ENCODE measurements at regions not wholly inside any gene's neighbourhood (a gene's known extent, or its start where the extent isn't known, plus 50 kb on each side); places are given as distances from the start of the nearest gene placed in this dataset.
"Not testable (repeated sequence)": the region's sequence is repeated elsewhere in the genome, so short reads cannot be mapped to it uniquely, and the experiment has no call there.

- no peak for DNase-seq
These were observed 232.8 kb upstream of the MCHR2 start for GRCh38 chr6:100226811-100227210.

DNA sequence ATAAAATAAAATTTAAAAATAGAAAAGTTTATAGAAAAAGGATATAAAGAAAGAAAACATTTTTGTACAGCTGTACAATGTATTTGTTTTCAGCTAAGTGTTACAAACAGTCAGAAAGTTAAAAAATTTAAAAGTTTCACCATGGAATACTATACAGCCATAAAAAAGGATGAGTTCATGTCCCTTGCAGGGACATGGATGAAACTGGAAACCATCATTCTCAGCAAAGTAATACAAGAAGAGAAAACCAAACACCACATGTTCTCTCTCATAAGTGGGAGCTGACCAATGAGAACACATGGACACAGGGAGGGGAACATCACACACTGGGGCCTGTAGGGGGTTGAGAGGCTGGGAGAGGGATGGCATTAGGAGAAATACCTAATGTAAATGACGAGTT lies 229.9 kb upstream of the MCHR2 start:
- DNase-seq = not testable (repeated sequence)

GRCh38 chr6:100220543-100220942 lies 226.5 kb upstream of the MCHR2 start:
- DNase-seq = no peak

GRCh38 chr6:100217225-100218012 lies 223.4 kb upstream of the MCHR2 start:
- DNase-seq = no peak

GRCh38 chr6:100216760-100217159 lies 222.7 kb upstream of the MCHR2 start:
- DNase-seq = no peak

GRCh38 chr6:100212131-100212530 lies 218.1 kb upstream of the MCHR2 start:
- no peak for DNase-seq

DNA sequence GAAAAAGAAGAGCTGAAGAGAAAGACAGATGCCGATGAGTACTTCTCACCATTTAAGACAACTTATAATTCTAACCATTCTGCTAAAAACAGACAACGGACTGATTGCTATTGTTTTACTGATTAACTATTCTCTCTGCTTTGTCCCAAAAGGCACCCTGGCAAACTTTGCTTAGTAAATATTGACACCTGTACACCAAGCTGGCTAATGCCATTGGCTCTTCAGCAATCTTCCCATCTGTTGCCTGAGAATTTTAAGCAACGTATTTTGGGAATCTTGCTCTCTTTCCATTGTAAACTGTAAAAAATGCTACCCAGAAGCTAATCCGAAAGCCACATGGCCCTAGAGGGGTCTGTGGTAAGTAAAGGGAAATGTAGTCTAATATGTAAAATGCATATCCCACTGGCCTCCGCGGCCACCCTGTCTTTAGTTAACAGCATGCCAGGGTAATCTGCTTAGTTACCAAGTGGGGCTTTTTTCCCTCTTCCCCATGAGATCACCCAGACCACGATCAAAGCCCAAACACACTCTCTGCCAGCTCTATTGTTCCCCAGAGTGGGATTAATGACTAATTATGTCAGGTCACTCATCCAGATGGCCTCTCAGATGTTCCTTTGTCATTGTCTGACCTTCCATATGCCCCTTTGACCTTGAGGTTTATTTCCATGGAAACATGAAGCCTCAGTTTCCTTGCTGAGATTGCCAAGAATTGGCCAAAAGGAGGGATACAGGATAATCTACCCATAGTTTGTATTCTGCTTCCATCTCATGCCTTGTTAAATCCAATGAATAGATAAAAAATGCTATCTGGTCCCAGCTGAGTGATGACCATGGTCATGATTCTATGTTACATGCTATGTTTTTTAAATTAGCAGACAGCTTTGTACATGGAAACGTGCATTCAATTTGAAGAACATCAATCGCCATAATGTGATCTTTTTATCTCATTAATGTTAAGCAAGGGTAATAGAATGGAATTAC lies 216.4 kb upstream of the MCHR2 start:
- DNase-seq = no peak

GRCh38 chr6:100209323-100210136 lies 215.5 kb upstream of the MCHR2 start:
- DNase-seq = no peak

DNA sequence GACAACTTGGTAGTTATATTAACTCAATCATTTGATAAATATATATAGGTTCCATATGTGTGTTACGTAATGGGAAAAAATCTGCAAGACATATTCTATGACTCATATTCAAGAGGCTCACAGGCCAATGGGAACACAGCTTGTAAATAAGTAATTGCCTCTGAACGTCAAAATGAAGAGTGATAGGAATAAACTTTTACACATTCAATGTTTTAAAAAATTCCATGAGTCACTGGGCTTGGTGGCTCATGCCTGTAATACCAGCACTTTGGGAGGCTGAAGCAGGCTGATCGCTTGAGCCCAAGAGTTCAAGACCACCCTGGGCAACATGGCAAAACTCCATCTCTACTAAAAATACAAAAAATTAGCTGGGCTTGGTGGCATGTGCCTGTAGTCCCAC lies 209.4 kb upstream of the MCHR2 start:
- DNase-seq = no peak

GRCh38 chr6:100202417-100203194 lies 208.6 kb upstream of the MCHR2 start:
- DNase-seq = no peak

- not testable (repeated sequence) for DNase-seq
These were observed 202.4 kb upstream of the MCHR2 start for GRCh38 chr6:100196214-100196982.

DNA sequence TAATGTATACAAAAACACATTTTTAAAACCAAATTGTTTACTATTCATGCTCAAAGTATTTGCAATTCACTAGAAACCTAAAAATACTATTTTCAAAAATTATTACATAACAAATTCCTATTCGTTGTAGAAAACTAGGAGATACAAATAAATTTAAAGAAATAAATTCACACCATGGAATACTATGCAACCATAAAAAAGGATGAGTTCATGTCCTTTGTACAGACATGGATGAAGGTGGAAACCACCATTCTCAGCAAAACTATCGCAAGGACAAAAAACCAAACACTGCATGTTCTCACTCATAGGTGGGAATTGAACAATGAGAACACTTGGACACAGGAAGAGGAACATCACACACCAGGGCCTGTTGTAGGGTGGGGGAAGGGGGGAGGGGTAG lies 201.2 kb upstream of the MCHR2 start:
- DNase-seq = not testable (repeated sequence)

- DNase-seq = no peak
These were observed 200.5 kb upstream of the MCHR2 start for GRCh38 chr6:100194535-100194934.

DNA sequence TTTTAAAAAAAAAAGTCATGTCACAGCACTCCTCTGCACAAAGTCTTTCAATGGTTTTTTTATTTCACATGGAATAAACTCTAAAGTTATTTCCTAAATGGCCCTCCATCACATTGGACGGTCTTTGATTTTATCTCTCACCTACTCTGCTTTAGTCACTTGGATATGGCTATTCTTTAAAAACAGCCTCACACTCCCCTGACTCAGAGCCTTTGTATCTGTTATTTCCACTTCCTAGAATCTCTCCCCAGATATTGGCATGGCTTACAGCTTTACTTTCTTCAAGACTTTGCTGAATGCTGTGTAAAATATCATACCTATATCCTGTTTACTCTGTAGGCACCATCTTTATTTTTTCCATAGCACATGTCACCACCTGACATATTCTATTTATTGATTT lies 194.7 kb upstream of the MCHR2 start:
- DNase-seq = no peak

- no peak for DNase-seq
These were observed 192.5 kb upstream of the MCHR2 start for GRCh38 chr6:100186552-100186951.

DNA sequence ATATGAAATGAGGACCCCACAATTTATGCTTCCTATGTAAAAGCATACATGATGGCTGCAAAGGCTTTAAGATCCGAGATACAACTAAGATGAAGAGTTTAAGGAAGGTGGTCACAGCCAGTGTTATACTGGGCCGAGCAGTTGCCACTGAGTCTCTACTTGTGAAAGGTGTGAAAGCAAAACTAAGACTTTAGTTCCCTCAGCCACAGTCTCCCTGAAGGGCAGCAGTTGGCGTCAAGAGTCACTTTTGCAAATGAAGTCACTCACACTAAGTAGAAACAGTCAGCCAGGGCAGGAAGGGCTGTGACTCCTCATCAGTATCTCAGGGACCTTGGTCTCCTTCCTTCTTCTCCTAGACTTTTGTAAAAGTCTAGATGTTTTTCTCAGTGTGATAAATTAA lies 191.6 kb upstream of the MCHR2 start:
- DNase-seq = no peak

- DNase-seq = no peak
These were observed 190.4 kb upstream of the MCHR2 start for GRCh38 chr6:100184473-100184872.

GRCh38 chr6:100182313-100182712 lies 188.3 kb upstream of the MCHR2 start:
- DNase-seq = no peak

DNA sequence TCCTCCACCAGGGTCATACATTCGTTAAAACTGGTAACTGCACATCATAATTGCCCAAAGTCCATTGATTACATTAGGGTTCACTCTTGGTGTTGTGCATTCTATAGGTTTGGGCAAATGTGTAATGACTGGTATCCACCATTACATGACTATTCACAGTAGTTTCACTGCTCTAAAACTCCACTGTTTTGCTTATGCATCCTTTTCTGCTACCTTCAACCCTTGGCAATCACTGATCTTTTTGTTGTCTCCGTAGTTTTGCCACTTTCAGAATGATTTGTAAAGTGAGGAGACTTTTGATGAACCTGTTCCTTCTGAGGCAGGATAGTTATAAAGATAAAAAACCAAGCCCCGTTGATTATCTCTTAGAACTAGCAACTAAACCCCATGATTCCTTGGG lies 187.3 kb upstream of the MCHR2 start:
- no peak for DNase-seq

GRCh38 chr6:100179576-100179975 lies 185.6 kb upstream of the MCHR2 start:
- no peak for DNase-seq

DNA sequence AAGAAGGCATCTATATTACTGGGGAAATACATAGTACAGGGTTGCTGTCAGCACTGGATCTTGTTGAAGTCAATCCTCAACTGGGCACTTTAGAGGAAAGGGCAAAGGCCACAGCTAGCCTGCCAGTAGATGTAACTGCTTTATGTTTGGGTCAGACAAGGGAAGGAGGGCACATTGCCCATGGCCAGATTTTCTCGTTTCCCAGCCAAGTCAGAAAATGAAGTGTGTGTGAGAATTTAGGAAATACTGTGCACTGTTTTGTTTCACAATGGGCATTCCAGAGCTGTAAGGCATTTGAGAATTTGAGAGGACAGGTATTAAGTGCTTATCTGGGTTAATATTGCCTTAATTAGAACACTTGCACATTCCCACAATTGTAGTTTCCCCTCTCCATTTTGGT lies 183.9 kb upstream of the MCHR2 start:
- DNase-seq = no peak

All from stimulated activated CD4-positive, alpha-beta T cell treated with anti-CD3 and anti-CD28 coated beads, Interleukin-2, amount 100 ng/mL, for 24 hours (primary cell).